Epidermal melanocyte (primary cell): ENCODE measurements at regions not wholly inside any gene's neighbourhood (a gene's known extent, or its start where the extent isn't known, plus 50 kb on each side); places are given as distances from the start of the nearest gene placed in this dataset.
"Not testable (repeated sequence)": the region's sequence is repeated elsewhere in the genome, so short reads cannot be mapped to it uniquely, and the experiment has no call there.

ENCODE experiments used
- DNase-seq: peaks from one replicate; pipeline ENCODE4 v3.0.0; 2011; ENCODE audit warnings: low spot score; ENCODE audit not compliant: insufficient read length

- DNase-seq, result no peak
Observed at GRCh38 chr5:63563008-63563917, 399.0 kb downstream of the HTR1A start.

DNA sequence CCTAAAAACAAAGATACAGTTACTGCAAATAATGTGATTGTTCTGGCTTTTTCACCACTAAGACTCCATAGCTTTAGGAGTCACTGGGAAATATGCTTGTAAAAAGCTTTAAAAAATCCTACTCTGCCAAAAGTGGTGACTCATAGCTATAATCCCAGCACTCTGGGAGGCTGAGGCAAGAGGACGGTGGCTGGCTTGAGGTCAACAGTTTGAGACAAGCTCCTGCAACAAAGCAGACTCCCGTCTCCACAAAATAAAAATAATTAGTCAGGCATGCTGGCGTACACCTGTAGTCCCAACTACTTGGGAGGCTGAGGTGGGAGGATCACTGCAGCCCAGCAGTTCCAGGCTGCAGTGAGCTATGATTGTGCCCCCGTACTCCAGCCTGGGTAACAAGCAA, 406.4 kb downstream of the HTR1A start:
- DNase-seq, result no peak

- no peak for DNase-seq
Observed at GRCh38 chr5:63554191-63554590, 408.1 kb downstream of the HTR1A start.

- no peak for DNase-seq
Observed at GRCh38 chr5:63553073-63553472, 409.2 kb downstream of the HTR1A start.

- DNase-seq, result no peak
Observed at GRCh38 chr5:63535840-63536602, 426.2 kb downstream of the HTR1A start.

GRCh38 chr5:63524281-63524680, 438.0 kb downstream of the HTR1A start:
- no peak for DNase-seq

- no peak for DNase-seq
Observed at GRCh38 chr5:63516006-63516405, 446.2 kb downstream of the HTR1A start.

- DNase-seq, result no peak
Observed at GRCh38 chr5:63500242-63500641, 462.0 kb downstream of the HTR1A start.

- DNase-seq, result no peak
Observed at GRCh38 chr5:63495225-63495624, 467.0 kb downstream of the HTR1A start.

- no peak for DNase-seq
Observed at GRCh38 chr5:63483338-63483737, 478.9 kb downstream of the HTR1A start.

DNA sequence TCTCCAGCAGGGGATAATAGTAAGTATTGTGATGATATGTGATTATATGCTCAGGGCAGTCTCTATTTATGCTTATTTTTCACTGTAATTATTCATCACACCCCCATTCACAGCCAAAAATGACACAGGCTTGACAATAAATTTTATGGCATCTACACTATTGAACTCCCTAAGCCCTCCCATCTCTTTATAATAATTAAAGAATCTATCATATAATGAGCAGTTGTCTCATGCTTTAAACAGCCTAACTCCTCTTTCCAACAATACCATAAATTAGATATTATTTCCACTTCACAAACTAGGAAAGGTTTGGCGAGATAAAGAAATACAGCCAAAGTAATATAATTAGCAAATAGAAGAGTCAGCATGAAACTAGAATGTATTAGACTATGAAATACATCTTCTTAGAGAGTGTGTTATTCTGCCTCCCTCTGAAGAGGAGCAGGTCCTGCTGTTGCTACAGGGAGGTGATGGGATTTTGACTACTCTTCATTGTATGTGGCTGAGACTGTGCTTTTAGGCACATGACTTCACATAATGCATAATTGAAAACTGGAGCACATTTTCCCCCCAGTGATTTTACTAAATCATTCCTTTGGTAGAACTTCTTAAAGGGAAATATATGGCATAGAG, 488.8 kb downstream of the HTR1A start:
- no peak for DNase-seq

DNA sequence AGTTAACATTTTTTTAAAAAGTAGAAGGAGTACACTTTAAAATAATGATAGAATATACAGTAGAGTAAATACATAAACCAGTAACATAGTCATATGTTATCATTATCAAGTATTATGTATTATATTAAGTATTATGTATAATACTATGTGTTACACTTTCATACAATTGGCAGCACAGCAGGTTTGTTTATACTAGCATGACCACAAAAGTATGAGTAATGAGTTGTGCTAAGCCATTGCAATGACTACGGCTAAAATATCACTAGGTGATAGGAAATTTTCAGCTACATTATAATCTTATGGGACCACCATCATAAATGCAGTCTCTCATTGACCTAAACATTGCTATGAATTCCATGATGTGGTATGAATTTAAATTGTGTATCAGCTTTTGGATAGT, 506.0 kb downstream of the HTR1A start:
- DNase-seq, result no peak

DNA sequence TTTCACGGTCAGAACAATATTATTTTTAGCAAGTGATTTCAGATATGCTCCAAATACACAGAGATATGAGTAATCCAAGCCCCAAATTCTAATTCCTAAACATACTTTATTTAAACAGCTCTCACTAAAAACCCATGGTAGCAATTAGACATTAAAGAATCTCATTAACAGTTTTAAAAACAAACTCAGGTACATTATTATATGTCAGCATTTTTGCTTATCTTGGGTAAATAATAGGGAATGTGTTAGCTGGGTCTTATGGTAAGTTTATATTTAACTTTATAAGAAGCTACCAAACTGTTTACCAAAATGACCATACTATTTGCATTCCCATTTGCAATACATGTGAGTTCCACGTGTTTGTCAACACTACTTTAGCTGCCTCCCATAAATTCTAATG, 511.1 kb downstream of the HTR1A start:
- no peak for DNase-seq

DNA sequence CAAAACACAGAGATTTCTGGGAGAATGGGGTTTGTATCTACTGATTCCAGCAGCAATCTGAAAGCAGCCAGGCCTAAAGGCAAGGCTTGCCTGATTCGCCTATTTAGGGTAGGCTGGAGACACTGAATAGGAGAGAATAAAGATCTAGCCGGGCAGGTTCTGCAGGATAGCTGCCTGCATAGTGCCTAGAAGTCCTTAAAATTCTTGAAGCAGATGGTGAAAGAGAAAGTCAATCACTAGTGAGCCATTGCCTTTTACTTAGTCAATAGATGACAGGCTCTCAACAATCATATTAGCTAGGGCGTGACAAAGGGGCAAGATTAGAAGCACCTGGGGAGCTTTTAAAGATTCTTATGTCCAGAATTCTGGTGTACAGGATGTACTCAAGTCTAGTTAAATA, 522.7 kb downstream of the HTR1A start:
- no peak for DNase-seq

DNA sequence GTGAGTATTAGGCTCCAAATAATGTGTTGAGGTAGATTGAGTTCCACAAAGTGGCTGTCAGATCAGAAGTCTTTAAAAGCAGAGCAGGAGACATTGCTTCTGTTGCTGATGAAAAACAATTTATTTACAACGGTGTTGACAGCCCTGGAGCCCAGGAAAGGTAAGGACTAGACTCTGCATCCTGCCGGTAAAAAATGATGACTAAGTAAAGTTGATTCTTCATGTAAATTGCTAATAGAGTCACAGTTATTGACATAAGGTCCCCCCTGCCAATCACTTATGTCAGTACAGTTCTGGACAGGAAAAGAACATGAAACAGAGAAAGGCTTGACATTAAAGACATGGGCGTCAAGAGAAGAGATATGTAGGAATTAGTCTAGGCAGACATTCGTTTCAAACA, 552.5 kb downstream of the HTR1A start:
- DNase-seq, result no peak

DNA sequence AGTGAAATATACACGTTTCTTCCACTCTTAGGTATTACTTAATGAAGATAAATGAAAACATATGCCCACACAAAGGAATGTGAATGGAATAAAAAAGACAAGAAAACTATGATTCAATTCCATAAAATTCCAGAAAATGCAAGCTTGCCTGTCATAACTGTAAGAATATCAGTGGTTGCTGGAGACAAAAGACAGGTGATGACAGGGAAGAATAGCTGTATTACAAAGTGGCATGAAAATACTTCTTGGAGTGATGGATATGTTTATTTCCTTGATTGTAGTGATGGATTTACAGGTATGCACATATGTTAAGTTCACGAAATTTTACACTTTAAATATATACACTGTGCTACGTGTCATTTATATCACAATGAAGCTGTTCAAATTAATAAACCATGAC, 553.3 kb downstream of the HTR1A start:
- DNase-seq, result no peak

GRCh38 chr5:63401436-63402046, 560.7 kb downstream of the HTR1A start:
- DNase-seq, result peak; percentile 23

- DNase-seq, result no peak
Observed at GRCh38 chr5:63400079-63400478, 562.2 kb downstream of the HTR1A start.

DNA sequence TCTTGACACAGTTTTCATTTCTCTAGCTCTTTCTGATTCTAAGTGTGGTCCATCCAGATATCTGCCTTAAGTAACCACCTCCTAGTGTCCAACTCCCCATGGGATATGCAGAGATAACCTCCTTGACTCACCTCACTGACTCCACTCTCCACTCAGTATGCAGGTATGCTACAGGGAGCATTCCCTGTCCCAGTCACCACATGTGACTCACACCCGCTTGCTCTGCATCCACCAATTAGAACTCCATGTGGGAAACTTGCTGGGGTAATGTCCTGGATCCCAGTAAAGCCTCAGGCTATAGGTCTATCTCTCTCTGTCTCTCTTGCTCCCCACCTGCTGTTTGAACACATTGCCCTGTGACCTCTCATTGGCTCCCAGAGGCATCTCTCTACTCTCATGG, 563.9 kb downstream of the HTR1A start:
- DNase-seq, result no peak

DNA sequence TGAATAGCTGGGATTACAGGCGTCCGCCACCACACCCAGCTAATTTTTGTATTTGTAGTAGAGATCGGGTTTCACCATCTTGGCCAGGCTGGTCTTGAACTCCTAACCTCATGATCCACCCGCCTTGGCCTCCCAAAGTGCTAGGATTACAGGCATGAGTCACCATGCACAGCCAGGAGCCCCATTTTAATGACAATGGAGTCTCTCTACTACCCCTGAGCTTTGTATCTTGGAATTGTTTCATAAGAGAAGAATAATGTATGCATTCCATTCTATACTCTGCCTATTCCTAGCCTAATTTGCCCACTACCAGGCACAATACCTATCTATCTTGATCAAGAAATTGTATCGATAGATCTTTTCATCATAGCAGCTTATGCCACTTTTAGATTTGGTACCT, 574.1 kb downstream of the HTR1A start:
- DNase-seq, result not testable (repeated sequence)

GRCh38 chr5:63375851-63376250, 586.4 kb downstream of the HTR1A start:
- no peak for DNase-seq

GRCh38 chr5:63374085-63374484, 588.2 kb downstream of the HTR1A start:
- no peak for DNase-seq
